Choroid plexus epithelial cell (primary cell): ENCODE measurements at regions not wholly inside any gene's neighbourhood (a gene's known extent, or its start where the extent isn't known, plus 50 kb on each side); places are given as distances from the start of the nearest gene placed in this dataset.
"Not testable (repeated sequence)": the region's sequence is repeated elsewhere in the genome, so short reads cannot be mapped to it uniquely, and the experiment has no call there.

ENCODE experiments used
- DNase-seq: peaks from one replicate; pipeline ENCODE4 v3.0.0-alpha.2; 2010; ENCODE audit warnings: low read depth
- H3K4me3 ChIP-seq: 2 replicates; pipeline ENCODE4 v1.5.1; 2011; ENCODE audit warnings: low read depth, mild to moderate bottlenecking, control low read depth, low read length, moderate library complexity
- TF ChIP-seq, protein P1 (sequence below): conservative IDR thresholded peaks from 2 replicates; pipeline ENCODE4 v1.5.1; 2011; ENCODE audit warnings: low read depth, mild to moderate bottlenecking, control low read depth, inconsistent platforms, low read length, moderate library complexity

DNA sequence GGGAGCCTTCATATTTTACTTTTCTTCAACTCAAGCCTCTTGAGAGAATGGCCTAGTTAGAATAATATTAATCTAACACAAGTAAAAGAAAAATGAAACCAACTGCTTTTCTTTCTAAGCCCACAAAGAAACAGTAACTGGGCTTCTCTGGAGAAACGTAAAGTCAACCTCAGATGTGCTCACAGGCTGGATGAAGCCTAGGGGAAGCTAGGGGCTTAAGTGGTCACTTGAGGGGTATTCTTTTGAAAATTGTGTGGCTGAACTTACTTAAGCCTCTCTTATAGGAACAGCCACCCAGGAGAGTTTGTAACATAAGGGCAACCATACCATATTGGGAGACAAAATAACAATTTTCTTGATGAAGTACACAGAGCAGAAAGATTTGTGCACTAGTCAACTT, 279.0 kb downstream of the SPRY1 start:
- H3K4me3 ChIP-seq, result no peak overlapping the region
- TF ChIP-seq, protein P1, sequence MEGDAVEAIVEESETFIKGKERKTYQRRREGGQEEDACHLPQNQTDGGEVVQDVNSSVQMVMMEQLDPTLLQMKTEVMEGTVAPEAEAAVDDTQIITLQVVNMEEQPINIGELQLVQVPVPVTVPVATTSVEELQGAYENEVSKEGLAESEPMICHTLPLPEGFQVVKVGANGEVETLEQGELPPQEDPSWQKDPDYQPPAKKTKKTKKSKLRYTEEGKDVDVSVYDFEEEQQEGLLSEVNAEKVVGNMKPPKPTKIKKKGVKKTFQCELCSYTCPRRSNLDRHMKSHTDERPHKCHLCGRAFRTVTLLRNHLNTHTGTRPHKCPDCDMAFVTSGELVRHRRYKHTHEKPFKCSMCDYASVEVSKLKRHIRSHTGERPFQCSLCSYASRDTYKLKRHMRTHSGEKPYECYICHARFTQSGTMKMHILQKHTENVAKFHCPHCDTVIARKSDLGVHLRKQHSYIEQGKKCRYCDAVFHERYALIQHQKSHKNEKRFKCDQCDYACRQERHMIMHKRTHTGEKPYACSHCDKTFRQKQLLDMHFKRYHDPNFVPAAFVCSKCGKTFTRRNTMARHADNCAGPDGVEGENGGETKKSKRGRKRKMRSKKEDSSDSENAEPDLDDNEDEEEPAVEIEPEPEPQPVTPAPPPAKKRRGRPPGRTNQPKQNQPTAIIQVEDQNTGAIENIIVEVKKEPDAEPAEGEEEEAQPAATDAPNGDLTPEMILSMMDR, result no peak
- no peak for DNase-seq

DNA sequence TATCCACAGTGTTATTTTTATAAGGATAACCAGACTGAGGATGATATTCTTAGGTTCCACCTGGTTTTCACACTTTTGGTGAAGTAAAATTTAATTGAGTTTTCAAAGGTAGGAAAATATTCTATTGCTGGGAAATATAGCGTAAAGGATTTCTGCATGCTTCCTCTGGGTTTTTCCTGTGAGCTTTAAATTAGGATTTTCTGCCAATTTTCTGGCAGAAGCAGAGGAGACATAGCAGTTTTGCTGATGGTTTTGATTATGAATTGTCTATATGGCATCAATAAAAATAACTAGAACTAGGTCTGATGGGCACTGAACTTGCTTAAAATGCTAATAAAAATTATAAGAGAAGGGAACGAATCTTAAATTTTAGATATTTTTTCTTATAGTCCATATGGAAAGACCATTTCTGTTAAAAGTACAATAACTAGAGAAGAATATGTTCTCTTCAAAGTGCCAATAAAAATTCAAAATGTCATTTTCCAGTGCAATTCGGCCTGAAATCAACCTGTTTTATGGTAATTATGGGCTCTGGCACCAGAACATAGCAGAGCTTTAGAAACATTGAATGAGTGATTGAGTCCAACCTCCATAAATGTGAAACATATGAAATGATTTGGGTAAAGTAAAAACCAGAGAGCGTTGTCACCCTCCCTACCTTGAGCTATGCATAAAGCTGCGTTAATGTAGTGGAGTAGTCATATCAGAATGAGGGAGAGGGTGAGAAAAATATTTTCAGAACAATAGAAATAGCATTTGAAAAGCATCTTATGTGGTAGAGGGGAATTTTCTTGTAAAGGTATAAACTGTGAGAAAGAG, 279.7 kb downstream of the SPRY1 start:
- TF ChIP-seq, protein P1, result no peak
- H3K4me3 ChIP-seq, result no peak overlapping the region
- no peak for DNase-seq

DNA sequence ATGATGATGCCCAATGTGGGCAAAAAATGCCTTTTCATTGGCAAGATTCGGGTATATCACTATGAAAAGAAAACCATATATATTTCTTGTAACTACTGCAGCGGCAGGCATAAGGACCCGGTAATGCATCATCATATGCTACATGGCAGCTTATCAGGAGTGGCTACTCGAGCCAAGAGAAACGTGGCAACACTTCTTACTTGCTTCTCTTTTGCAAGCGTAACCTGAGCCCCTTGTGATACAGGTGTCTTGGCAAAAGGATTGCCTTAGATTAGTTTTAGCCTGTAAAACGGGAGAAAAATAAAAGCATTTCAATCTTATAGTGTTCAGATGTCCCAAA, 280.3 kb downstream of the SPRY1 start:
- no peak overlapping the region for H3K4me3 ChIP-seq
- TF ChIP-seq, protein P1, result no peak
- DNase-seq, result no peak

DNA sequence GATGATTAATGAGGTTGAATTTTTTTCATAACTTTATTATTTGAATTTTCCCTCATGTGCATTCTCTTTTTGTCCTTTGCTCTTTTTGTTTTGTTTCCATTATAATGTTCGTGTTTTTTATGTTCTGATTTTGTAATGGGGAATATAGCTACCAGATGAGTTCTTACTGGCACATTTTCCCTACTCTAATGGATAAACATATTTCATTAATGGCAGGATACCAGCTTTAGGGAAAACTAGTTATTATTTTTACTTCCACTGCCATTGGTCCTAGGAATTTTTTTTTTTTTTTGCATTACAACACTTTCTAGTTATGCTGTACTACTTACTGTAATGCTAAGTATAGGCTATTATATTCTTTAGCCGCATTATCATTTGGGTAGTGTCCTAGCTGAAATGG, 286.3 kb downstream of the SPRY1 start:
- TF ChIP-seq, protein P1, result no peak
- no peak for DNase-seq
- no peak overlapping the region for H3K4me3 ChIP-seq

DNA sequence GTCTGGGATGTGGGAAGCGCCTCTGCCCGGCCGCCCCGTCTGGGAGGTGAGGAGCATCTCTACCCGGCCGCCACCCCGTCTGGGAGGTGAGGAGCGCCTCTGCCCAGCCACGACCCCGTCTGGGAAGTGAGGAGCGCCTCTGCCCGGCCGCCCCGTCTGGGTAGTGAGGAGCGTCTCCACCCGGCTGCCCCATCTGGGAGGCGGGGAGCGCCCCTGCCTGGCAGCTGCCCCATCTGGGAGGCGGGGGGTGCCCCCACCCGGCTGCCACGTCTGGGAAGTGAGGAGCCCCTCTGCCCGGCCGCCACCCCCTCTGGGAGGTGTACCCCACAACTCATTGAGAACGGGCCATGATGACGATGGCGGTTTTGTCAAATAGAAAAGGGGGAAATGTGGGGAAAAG, 288.3 kb downstream of the SPRY1 start:
- H3K4me3 ChIP-seq, DNase-seq: not testable (repeated sequence)

DNA sequence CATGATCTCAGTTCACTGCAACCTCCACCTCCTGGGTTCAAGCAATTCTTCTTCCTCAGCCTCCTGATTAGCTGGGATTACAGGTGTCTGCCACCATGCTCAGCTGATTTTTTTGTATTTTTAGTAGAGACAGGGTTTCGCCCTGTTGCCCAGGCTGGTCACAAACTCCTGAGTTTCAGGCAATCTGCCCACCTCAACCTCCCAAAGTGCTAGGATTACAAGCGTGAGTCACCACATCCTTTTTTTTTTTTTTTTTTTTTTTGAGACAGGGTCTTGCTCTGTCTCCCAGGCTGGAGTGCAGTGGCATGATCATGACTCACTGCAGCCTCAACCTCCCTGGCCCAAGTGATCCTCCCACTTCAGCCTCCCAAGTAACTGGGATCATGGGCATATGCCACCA, 298.9 kb downstream of the SPRY1 start:
- H3K4me3 ChIP-seq, DNase-seq: not testable (repeated sequence)

DNA sequence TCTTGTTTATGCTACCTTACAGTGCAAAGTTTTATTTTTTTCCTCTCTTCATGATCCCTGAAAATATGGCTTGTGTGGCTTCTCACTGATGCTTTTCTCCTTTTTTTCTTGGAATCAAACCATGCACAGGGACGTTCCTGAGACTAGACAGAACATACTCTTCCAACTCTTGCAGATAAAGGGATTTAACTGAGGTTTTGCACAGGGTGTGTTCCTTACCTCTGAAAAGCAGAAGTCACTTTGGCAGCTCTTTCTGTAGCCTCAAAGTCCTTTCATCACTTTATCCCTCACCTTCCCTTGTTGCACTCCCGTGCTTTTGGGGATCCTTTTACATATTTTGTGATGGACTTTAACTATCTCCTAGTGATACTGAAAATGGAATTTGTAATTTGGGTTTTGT, 300.1 kb downstream of the SPRY1 start:
- TF ChIP-seq, protein P1, result no peak
- no peak for DNase-seq
- no peak overlapping the region for H3K4me3 ChIP-seq

DNA sequence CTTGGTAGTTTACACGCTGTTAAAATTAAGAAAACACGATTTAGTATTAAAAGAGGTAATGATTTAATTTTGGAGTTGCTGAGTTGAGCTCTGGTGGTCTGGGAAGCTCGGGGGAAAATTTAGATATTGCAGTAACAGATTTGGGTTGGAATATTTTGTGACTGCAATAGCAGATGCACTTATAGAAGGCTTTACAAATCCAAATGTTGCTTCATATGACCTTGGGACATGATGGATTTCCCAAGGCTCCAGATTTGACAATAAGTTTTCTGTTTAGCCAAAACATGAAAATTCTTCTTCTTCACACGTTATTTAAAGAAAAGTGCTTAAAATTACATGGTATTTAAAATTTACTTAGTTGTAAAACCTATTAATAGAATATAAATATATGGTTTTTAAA, 302.0 kb downstream of the SPRY1 start:
- TF ChIP-seq, protein P1, result no peak
- no peak for DNase-seq
- H3K4me3 ChIP-seq, result no peak overlapping the region
